ENCODE measurements at regions not wholly inside any gene's neighbourhood (a gene's known extent, or its start where the extent isn't known, plus 50 kb on each side); places are given as distances from the start of the nearest gene placed in this dataset.

- H3K9ac ChIP-seq (ENCODE audit: low read length), result no peak overlapping the region
- no peak overlapping the region for H3K27ac ChIP-seq (ENCODE audit: low read depth, low read length)
- FAIRE-seq (no peak), DNase-seq (ENCODE audit: low read depth) (no peak)
- H3K4me3 Mint-ChIP-seq (ENCODE audit: unreplicated experiment), result no peak overlapping the region
- H3K79me2 ChIP-seq (ENCODE audit: insufficient read depth, low read length), result no peaks in the 10 kb centered on the region
- H3K4me3 ChIP-seq (ENCODE audit: insufficient read depth, low read depth, low read length), result no peak overlapping the region
- H3K4me1 ChIP-seq (ENCODE audit: insufficient read depth, low read length), result no peaks in the 10 kb centered on the region
- no peaks in the 10 kb centered on the region for H3K27me3 ChIP-seq (ENCODE audit: insufficient read depth, low read length)
- H4K20me1 ChIP-seq (ENCODE audit: insufficient read depth, low read length), result no peaks in the 10 kb centered on the region
- H3K36me3 ChIP-seq (ENCODE audit: insufficient read depth, low read length), result no peaks in the 10 kb centered on the region
- no peaks in the 10 kb centered on the region for H3K4me1 Mint-ChIP-seq (ENCODE audit: low read depth, unreplicated experiment)
- H3K27ac Mint-ChIP-seq (ENCODE audit: unreplicated experiment), result no peak overlapping the region
- no peak overlapping the region for H3K4me2 ChIP-seq (ENCODE audit: low read length)
- TF ChIP-seq CTCF (IDR thresholded peaks at IDR 0.05; ENCODE audit: insufficient read depth, low read depth, low read length), result no peak
- no peak for TF ChIP-seq EZH2 (IDR thresholded peaks at IDR 0.05; ENCODE audit: insufficient read depth, low read length)
- peaks cover 16% of the 10 kb centered on the region for H3K27me3 Mint-ChIP-seq (ENCODE audit: low read depth, unreplicated experiment)
- no peak overlapping the region for H2AFZ ChIP-seq (ENCODE audit: low read depth, low read length)
- H3K9me3 Mint-ChIP-seq (ENCODE audit: unreplicated experiment), result no peaks in the 10 kb centered on the region
- no peaks in the 10 kb centered on the region for H3K9me3 ChIP-seq (ENCODE audit: insufficient read depth, low read depth, low read length)
- no peaks in the 10 kb centered on the region for H3K36me3 Mint-ChIP-seq (ENCODE audit: low read depth, unreplicated experiment)
Measured at GRCh38 chr1:157307491-157307890, 169.3 kb upstream of the ETV3 start.

GRCh38 chr1:157306896-157307295 is 168.7 kb upstream of the ETV3 start:
- no peak for DNase-seq (ENCODE audit: low read depth)
- Histone ChIP-seq H3K79me2 (ENCODE audit: insufficient read depth, low read length) (no peaks in the 10 kb centered on the region), H3K27ac (ENCODE audit: low read depth, low read length) (no peak overlapping the region), H3K4me1 (ENCODE audit: insufficient read depth, low read length) (no peaks in the 10 kb centered on the region), H3K9me3 (ENCODE audit: insufficient read depth, low read depth, low read length) (no peaks in the 10 kb centered on the region), H4K20me1 (ENCODE audit: insufficient read depth, low read length) (no peaks in the 10 kb centered on the region), H3K4me2 (ENCODE audit: low read length) (no peak overlapping the region), H2AFZ (ENCODE audit: low read depth, low read length) (no peak overlapping the region), H3K36me3 (ENCODE audit: insufficient read depth, low read length) (no peaks in the 10 kb centered on the region), H3K9ac (ENCODE audit: low read length) (no peak overlapping the region), H3K4me3 (ENCODE audit: insufficient read depth, low read depth, low read length) (no peak overlapping the region), H3K27me3 (ENCODE audit: insufficient read depth, low read length) (no peaks in the 10 kb centered on the region)
- no peak for TF ChIP-seq EZH2 (IDR thresholded peaks at IDR 0.05; ENCODE audit: insufficient read depth, low read length)
- TF ChIP-seq CTCF (IDR thresholded peaks at IDR 0.05; ENCODE audit: insufficient read depth, low read depth, low read length), result no peak
- Mint-ChIP-seq H3K4me1 (ENCODE audit: low read depth, unreplicated experiment) (no peaks in the 10 kb centered on the region), H3K4me3 (ENCODE audit: unreplicated experiment) (no peak overlapping the region), H3K27ac (ENCODE audit: unreplicated experiment) (no peak overlapping the region), H3K27me3 (ENCODE audit: low read depth, unreplicated experiment) (peaks cover 16% of the 10 kb centered on the region), H3K36me3 (ENCODE audit: low read depth, unreplicated experiment) (no peaks in the 10 kb centered on the region), H3K9me3 (ENCODE audit: unreplicated experiment) (no peaks in the 10 kb centered on the region)
- FAIRE-seq, result no peak

DNA sequence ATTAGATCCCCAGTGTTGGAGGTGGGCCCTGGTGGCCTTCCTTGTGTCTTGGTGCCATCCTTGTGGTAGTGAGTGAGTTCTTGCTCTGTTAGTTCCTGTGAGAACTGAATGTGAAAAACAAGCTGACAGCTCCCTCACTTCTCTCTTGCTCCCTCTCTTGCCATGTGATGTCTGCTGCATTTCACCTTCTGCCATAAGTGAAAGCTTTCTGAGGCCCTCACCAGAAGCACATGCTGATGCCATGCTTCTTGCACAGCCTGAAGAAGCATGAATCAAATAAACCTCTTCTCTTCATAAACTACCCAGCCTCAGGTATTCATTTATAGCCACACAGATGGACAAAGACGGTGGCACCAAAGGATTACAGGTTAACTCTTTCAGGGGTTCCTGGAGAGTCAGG is 166.1 kb upstream of the ETV3 start:
- no peak overlapping the region for H3K4me3 ChIP-seq (ENCODE audit: insufficient read depth, low read depth, low read length)
- no peak for FAIRE-seq
- no peak overlapping the region for H2AFZ ChIP-seq (ENCODE audit: low read depth, low read length)
- H3K4me1 ChIP-seq (ENCODE audit: insufficient read depth, low read length), result no peaks in the 10 kb centered on the region
- Mint-ChIP-seq H3K9me3 (ENCODE audit: unreplicated experiment) (no peaks in the 10 kb centered on the region), H3K36me3 (ENCODE audit: low read depth, unreplicated experiment) (no peaks in the 10 kb centered on the region), H3K4me1 (ENCODE audit: low read depth, unreplicated experiment) (no peaks in the 10 kb centered on the region), H3K27me3 (ENCODE audit: low read depth, unreplicated experiment) (peaks cover 7% of the 10 kb centered on the region), H3K4me3 (ENCODE audit: unreplicated experiment) (no peak overlapping the region), H3K27ac (ENCODE audit: unreplicated experiment) (no peak overlapping the region)
- H4K20me1 ChIP-seq (ENCODE audit: insufficient read depth, low read length), result no peaks in the 10 kb centered on the region
- TF ChIP-seq CTCF (IDR thresholded peaks at IDR 0.05; ENCODE audit: insufficient read depth, low read depth, low read length) (no peak), EZH2 (IDR thresholded peaks at IDR 0.05; ENCODE audit: insufficient read depth, low read length) (no peak)
- H3K36me3 ChIP-seq (ENCODE audit: insufficient read depth, low read length), result no peaks in the 10 kb centered on the region
- H3K79me2 ChIP-seq (ENCODE audit: insufficient read depth, low read length), result no peaks in the 10 kb centered on the region
- DNase-seq (ENCODE audit: low read depth), result no peak
- no peak overlapping the region for H3K27ac ChIP-seq (ENCODE audit: low read depth, low read length)
- no peak overlapping the region for H3K4me2 ChIP-seq (ENCODE audit: low read length)
- no peaks in the 10 kb centered on the region for H3K9me3 ChIP-seq (ENCODE audit: insufficient read depth, low read depth, low read length)
- H3K9ac ChIP-seq (ENCODE audit: low read length), result no peak overlapping the region
- H3K27me3 ChIP-seq (ENCODE audit: insufficient read depth, low read length), result no peaks in the 10 kb centered on the region
